ENCODE measurements at regions not wholly inside any gene's neighbourhood (a gene's known extent, or its start where the extent isn't known, plus 50 kb on each side); places are given as distances from the start of the nearest gene placed in this dataset.

DNA sequence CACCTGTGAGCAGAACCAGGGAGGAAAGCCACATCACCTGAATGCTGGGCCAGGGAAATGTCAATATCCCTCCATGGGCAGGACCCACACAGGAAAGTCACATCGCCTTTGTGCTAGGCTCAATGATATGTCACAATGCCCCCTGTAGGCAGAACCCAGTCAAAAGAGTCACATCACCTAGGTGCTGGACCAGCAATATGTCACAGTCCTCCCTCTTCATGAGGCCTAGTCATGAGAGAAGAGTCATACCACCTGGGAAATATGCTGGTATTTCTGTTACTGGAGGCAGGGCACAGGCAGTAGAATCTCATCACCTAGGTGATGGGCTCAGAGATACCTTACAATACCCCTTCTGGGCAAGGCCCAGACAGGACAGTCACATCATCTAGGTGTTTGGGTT, 1843.4 kb downstream of the TP53TG3F start:
- no peak overlapping the region for H3K27ac Mint-ChIP-seq (ENCODE audit: unreplicated experiment)
- Histone ChIP-seq H3K36me3 (ENCODE audit: control insufficient read depth, insufficient read depth, low read length) (no peaks in the 10 kb centered on the region), H3K27me3 (replicated peaks; ENCODE audit: control insufficient read depth, insufficient read depth, low read length) (no peaks in the 10 kb centered on the region), H3K4me3 (ENCODE audit: low read depth, low read length) (no peak overlapping the region), H3K4me1 (no peaks in the 10 kb centered on the region), H3K9me3 (no peaks in the 10 kb centered on the region)
- no peak overlapping the region for H3K4me3 Mint-ChIP-seq (ENCODE audit: unreplicated experiment)
- CTCF ChIA-PET: no interaction called here
- no peaks in the 10 kb centered on the region for H3K27me3 Mint-ChIP-seq (ENCODE audit: insufficient read depth, unreplicated experiment)
- no peaks in the 10 kb centered on the region for H3K4me1 Mint-ChIP-seq (ENCODE audit: low read depth, unreplicated experiment)
- H3K36me3 Mint-ChIP-seq (ENCODE audit: insufficient read depth, unreplicated experiment): no peaks in the 10 kb centered on the region
- POLR2A ChIA-PET: no interaction called here
- BruUV-seq (replicated peaks): no TSS peak
- TF ChIP-seq, protein P1, sequence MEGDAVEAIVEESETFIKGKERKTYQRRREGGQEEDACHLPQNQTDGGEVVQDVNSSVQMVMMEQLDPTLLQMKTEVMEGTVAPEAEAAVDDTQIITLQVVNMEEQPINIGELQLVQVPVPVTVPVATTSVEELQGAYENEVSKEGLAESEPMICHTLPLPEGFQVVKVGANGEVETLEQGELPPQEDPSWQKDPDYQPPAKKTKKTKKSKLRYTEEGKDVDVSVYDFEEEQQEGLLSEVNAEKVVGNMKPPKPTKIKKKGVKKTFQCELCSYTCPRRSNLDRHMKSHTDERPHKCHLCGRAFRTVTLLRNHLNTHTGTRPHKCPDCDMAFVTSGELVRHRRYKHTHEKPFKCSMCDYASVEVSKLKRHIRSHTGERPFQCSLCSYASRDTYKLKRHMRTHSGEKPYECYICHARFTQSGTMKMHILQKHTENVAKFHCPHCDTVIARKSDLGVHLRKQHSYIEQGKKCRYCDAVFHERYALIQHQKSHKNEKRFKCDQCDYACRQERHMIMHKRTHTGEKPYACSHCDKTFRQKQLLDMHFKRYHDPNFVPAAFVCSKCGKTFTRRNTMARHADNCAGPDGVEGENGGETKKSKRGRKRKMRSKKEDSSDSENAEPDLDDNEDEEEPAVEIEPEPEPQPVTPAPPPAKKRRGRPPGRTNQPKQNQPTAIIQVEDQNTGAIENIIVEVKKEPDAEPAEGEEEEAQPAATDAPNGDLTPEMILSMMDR (IDR thresholded peaks at IDR 0.05; ENCODE audit: insufficient read depth in 1 of 2, low read depth in 1 of 2, low read length in 1 of 2, severe bottlenecking in 1 of 2, unreplicated experiment in 1 of 2): no peak
- no peak for DNase-seq
- intact Hi-C loops (cut with micrococcal nuclease; ENCODE audit: unreplicated experiment): no loop called here
- H3K9me3 Mint-ChIP-seq (ENCODE audit: unreplicated experiment): peaks cover 8% of the 10 kb centered on the region

DNA sequence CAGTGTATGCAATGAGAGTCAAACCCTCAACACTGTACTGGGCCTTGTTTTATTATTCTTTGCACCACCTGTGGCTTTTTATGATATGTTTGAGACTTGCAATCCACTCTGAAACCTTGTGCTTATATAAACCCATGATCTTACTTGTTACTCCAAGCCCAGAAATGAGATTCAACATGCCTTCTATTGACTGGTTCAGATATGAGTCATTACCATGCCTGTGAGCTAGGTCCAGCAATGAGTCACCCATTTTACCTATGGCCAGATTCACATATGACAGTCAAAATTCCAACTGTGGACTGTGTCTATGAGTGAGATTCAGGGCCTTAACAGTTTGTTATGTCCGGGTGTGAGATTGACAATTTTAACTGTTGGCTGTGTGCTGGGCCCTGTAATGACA, 1846.1 kb downstream of the TP53TG3F start:
- DNase-seq: no peak
- Mint-ChIP-seq H3K9me3 (ENCODE audit: unreplicated experiment) (peaks cover 8% of the 10 kb centered on the region), H3K27me3 (ENCODE audit: insufficient read depth, unreplicated experiment) (no peaks in the 10 kb centered on the region), H3K4me3 (ENCODE audit: unreplicated experiment) (no peak overlapping the region), H3K4me1 (ENCODE audit: low read depth, unreplicated experiment) (no peaks in the 10 kb centered on the region), H3K27ac (ENCODE audit: unreplicated experiment) (no peak overlapping the region), H3K36me3 (ENCODE audit: insufficient read depth, unreplicated experiment) (no peaks in the 10 kb centered on the region)
- no TSS peak for BruUV-seq (replicated peaks)
- ChIA-PET POLR2A (no interaction called here), CTCF (no interaction called here)
- Histone ChIP-seq H3K9me3 (no peaks in the 10 kb centered on the region), H3K4me3 (ENCODE audit: low read depth, low read length) (no peak overlapping the region), H3K36me3 (ENCODE audit: control insufficient read depth, insufficient read depth, low read length) (no peaks in the 10 kb centered on the region), H3K27me3 (replicated peaks; ENCODE audit: control insufficient read depth, insufficient read depth, low read length) (no peaks in the 10 kb centered on the region), H3K4me1 (no peaks in the 10 kb centered on the region)
- intact Hi-C loops (cut with micrococcal nuclease; ENCODE audit: unreplicated experiment): no loop called here
- TF ChIP-seq, protein P1 (IDR thresholded peaks at IDR 0.05; ENCODE audit: insufficient read depth in 1 of 2, low read depth in 1 of 2, low read length in 1 of 2, severe bottlenecking in 1 of 2, unreplicated experiment in 1 of 2): no peak

DNA sequence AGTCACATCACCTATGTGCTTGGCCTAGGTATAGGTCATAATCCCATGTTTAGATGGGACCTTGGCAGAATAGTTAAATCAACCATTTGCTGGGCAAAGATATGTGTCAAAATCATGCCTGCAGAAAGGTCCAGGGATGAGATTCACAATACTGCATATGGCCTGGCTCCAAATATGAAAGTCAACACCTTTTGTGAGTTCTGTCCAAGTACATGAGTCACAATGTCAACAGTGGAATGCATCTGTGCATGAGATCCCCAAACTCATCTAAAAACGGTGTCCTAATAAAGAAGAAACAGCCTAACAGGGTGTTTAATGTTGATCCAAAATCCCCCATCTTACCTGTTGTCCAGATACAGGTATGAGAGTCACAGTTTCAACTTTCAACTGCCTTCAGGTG, 1847.5 kb downstream of the TP53TG3F start:
- H3K9me3 Mint-ChIP-seq (ENCODE audit: unreplicated experiment): peaks cover 8% of the 10 kb centered on the region
- no peaks in the 10 kb centered on the region for H3K27me3 Mint-ChIP-seq (ENCODE audit: insufficient read depth, unreplicated experiment)
- ChIA-PET POLR2A (no interaction called here), CTCF (no interaction called here)
- TF ChIP-seq, protein P1 (IDR thresholded peaks at IDR 0.05; ENCODE audit: insufficient read depth in 1 of 2, low read depth in 1 of 2, low read length in 1 of 2, severe bottlenecking in 1 of 2, unreplicated experiment in 1 of 2): no peak
- no peak overlapping the region for H3K4me3 Mint-ChIP-seq (ENCODE audit: unreplicated experiment)
- no peak overlapping the region for H3K4me3 ChIP-seq (ENCODE audit: low read depth, low read length)
- DNase-seq: no peak
- H3K36me3 ChIP-seq (ENCODE audit: control insufficient read depth, insufficient read depth, low read length): no peaks in the 10 kb centered on the region
- BruUV-seq (replicated peaks): no TSS peak
- no peaks in the 10 kb centered on the region for H3K4me1 ChIP-seq
- H3K9me3 ChIP-seq: no peaks in the 10 kb centered on the region
- H3K36me3 Mint-ChIP-seq (ENCODE audit: insufficient read depth, unreplicated experiment): no peaks in the 10 kb centered on the region
- no peaks in the 10 kb centered on the region for H3K4me1 Mint-ChIP-seq (ENCODE audit: low read depth, unreplicated experiment)
- intact Hi-C loops (cut with micrococcal nuclease; ENCODE audit: unreplicated experiment): no loop called here
- no peaks in the 10 kb centered on the region for H3K27me3 ChIP-seq (replicated peaks; ENCODE audit: control insufficient read depth, insufficient read depth, low read length)
- H3K27ac Mint-ChIP-seq (ENCODE audit: unreplicated experiment): no peak overlapping the region
